Tibial artery (tissue), 4 donors: ENCODE measurements at regions not wholly inside any gene's neighbourhood (a gene's known extent, or its start where the extent isn't known, plus 50 kb on each side); places are given as distances from the start of the nearest gene placed in this dataset.

Experiments
- DNase-seq, 2 donors: peaks; one replicate each; pipeline ENCODE4 v3.0.0-alpha.2; 2019
- H3K27ac ChIP-seq, 2 donors: fragments of 200-600 bp; sonication (generic) in 1 of 2; 1 replicate in 1 of 2; 2 replicates in 1 of 2; pipeline ENCODE4 v1.5.1; 2018 to 2019; ENCODE audit warnings: mild to moderate bottlenecking in 1 of 2
- H3K27me3 ChIP-seq, 2 donors: fragments of 200-600 bp; sonication (generic) in 1 of 2; one replicate each; pipeline versions ENCODE4 v1.5.1 to v1.6.0; 2016 to 2019
- H3K36me3 ChIP-seq, 3 donors: fragments of 200-600 bp; sonication (generic) in 2 of 3; one replicate each; pipeline ENCODE4 v1.5.1; 2016 to 2019; ENCODE audit warnings: mild to moderate bottlenecking in 2 of 3
- H3K4me1 ChIP-seq, 4 donors: fragments of 200-600 bp; sonication (generic) in 2 of 4; 1 replicate in 3 of 4; 2 replicates in 1 of 4; pipeline ENCODE4 v1.5.1; 2016 to 2019
- H3K4me3 ChIP-seq, 2 donors: fragments of 200-600 bp; sonication (generic) in 1 of 2; 1 replicate in 1 of 2; 2 replicates in 1 of 2; pipeline ENCODE4 v1.5.1; 2018 to 2019; ENCODE audit warnings: mild to moderate bottlenecking in 2 of 2
- H3K9me3 ChIP-seq, 3 donors: fragments of 200-600 bp; sonication (generic) in 1 of 3; one replicate each; pipeline ENCODE4 v1.5.1; 2016 to 2019
- intact Hi-C: fragments of 100-400 bp; cut with DNase I; formaldehyde crosslinking; loops from one replicate; pipeline ENCODE4 v1.15.0; 2023; ENCODE audit warnings: low total_unique reads
- TF ChIP-seq, protein P1 (sequence below), 2 experiments: fragments of 200-600 bp in 1 of 2; fragments of 450-650 bp in 1 of 2; IDR thresholded peaks; one replicate each; pipeline ENCODE4 v1.5.1; 2017 to 2019; ENCODE audit warnings: antibody characterized with exemption in 2 of 2, mild to moderate bottlenecking in 1 of 2, moderate library complexity in 1 of 2

GRCh38 chr4:137655302-137655701, 123.0 kb upstream of the PCDH18 start:
- intact Hi-C loops: no loop called here
- no peak for DNase-seq
- H3K4me3 ChIP-seq: no peak overlapping the region
- peaks cover 0 to 59% (median 10%) of the 10 kb centered on the region in 4 donors for H3K4me1 ChIP-seq
- H3K36me3 ChIP-seq: no peaks in the 10 kb centered on the region
- no peak overlapping the region for H3K27ac ChIP-seq
- no peaks in the 10 kb centered on the region for H3K27me3 ChIP-seq
- no peaks in the 10 kb centered on the region for H3K9me3 ChIP-seq
- TF ChIP-seq, protein P1, sequence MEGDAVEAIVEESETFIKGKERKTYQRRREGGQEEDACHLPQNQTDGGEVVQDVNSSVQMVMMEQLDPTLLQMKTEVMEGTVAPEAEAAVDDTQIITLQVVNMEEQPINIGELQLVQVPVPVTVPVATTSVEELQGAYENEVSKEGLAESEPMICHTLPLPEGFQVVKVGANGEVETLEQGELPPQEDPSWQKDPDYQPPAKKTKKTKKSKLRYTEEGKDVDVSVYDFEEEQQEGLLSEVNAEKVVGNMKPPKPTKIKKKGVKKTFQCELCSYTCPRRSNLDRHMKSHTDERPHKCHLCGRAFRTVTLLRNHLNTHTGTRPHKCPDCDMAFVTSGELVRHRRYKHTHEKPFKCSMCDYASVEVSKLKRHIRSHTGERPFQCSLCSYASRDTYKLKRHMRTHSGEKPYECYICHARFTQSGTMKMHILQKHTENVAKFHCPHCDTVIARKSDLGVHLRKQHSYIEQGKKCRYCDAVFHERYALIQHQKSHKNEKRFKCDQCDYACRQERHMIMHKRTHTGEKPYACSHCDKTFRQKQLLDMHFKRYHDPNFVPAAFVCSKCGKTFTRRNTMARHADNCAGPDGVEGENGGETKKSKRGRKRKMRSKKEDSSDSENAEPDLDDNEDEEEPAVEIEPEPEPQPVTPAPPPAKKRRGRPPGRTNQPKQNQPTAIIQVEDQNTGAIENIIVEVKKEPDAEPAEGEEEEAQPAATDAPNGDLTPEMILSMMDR (IDR thresholded peaks at IDR 0.05): no peak

DNA sequence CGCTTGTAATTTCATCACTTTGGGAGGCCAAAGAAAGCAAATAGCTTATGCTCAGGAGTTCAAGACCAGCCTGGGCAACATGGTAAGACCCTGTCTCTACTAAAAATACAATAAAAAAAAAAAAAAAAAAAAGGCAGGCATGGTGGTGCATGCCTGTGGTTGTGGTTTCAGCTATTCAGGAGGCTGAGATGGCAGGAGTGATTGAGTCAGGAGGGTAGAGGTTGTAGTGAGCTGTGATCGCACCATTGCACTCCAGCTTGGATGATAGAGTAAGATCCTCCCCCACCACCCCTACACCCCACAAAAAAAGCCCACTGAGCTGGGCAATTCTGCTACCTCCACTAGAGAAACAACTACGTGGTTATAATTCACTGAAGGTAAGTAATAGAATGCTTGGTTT, 118.8 kb upstream of the PCDH18 start:
- intact Hi-C loops: no loop called here
- peaks cover 0 to 24% (median 0%) of the 10 kb centered on the region in 4 donors for H3K4me1 ChIP-seq
- no peak overlapping the region for H3K4me3 ChIP-seq
- no peaks in the 10 kb centered on the region for H3K27me3 ChIP-seq
- no peak overlapping the region for H3K27ac ChIP-seq
- no peaks in the 10 kb centered on the region for H3K36me3 ChIP-seq
- H3K9me3 ChIP-seq: no peaks in the 10 kb centered on the region
- TF ChIP-seq, protein P1 (IDR thresholded peaks at IDR 0.05): no peak
- no peak for DNase-seq

GRCh38 chr4:137649711-137650450, 117.6 kb upstream of the PCDH18 start:
- TF ChIP-seq, protein P1 (IDR thresholded peaks at IDR 0.05): no peak
- Histone ChIP-seq H3K4me1 (peaks cover 0 to 20% (median 0%) of the 10 kb centered on the region in 4 donors), H3K4me3 (no peak overlapping the region), H3K27me3 (no peaks in the 10 kb centered on the region), H3K9me3 (no peaks in the 10 kb centered on the region), H3K27ac (no peak overlapping the region), H3K36me3 (no peaks in the 10 kb centered on the region)
- intact Hi-C loops: no loop called here
- DNase-seq: no peak

GRCh38 chr4:137648531-137648930, 116.2 kb upstream of the PCDH18 start:
- TF ChIP-seq, protein P1 (IDR thresholded peaks at IDR 0.05): no peak
- Histone ChIP-seq H3K27me3 (no peaks in the 10 kb centered on the region), H3K27ac (no peak overlapping the region), H3K36me3 (no peaks in the 10 kb centered on the region), H3K9me3 (no peaks in the 10 kb centered on the region), H3K4me3 (no peak overlapping the region), H3K4me1 (peaks cover 0 to 19% (median 0%) of the 10 kb centered on the region in 4 donors)
- DNase-seq: no peak
- intact Hi-C loops: no loop called here

DNA sequence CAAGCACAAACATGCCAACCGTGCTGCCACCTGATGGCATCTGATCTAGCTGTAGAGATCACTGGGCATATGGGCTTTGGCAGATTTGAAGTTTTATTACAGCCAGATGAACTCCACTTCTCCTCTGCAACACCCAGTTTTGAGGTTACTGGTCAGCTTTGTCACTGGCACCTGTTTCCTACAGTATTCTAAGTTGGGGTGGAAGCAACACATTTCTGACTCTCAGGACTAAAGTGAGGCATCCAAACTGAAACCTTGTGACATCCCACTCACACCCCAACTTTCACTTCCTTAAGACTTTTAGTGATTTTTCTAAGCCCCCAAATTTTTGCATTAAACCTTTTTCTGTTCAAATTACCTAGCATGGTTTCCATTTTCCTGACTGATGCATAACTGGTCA, 115.1 kb upstream of the PCDH18 start:
- Histone ChIP-seq H3K27me3 (no peaks in the 10 kb centered on the region), H3K4me3 (no peak overlapping the region), H3K9me3 (no peaks in the 10 kb centered on the region), H3K27ac (no peak overlapping the region), H3K36me3 (no peaks in the 10 kb centered on the region), H3K4me1 (peaks cover 0 to 7% (median 0%) of the 10 kb centered on the region in 4 donors)
- intact Hi-C loops: no loop called here
- TF ChIP-seq, protein P1 (IDR thresholded peaks at IDR 0.05): no peak
- no peak for DNase-seq
